AG10803 (cell line): ENCODE measurements at regions not wholly inside any gene's neighbourhood (a gene's known extent, or its start where the extent isn't known, plus 50 kb on each side); places are given as distances from the start of the nearest gene placed in this dataset.

Experiments used
- DNase-seq: peaks from one replicate; pipeline ENCODE4 v3.0.0; 2010; ENCODE audit warnings: low read depth
- H3K4me3 ChIP-seq: 2 replicates; pipeline ENCODE4 v1.5.1; 2011; ENCODE audit warnings: mild to moderate bottlenecking, low read length, control low read depth
- CTCF ChIP-seq: conservative IDR thresholded peaks from 2 replicates; pipeline ENCODE4 v1.5.1; 2011; ENCODE audit warnings: mild to moderate bottlenecking, low read length, control low read depth, inconsistent platforms

DNA sequence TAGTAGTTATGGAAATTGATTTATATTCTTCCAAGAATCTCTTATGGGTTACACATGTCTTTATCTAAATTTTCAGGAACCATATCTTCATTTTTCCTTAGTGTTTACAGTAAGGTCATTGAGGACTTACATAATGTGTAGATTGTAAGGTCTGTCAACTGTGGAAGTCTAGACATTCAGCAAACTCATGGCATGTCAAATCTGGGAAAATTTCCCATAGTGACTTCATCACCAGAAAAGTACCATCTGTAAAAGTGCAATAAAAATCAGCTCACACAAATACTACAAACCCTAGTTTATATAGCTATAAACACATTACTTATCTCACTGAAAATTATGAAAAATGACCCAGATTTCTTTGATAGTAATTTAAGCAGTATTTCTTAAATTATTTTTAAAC is 419.4 kb downstream of the MTRR start:
- H3K4me3 ChIP-seq: no peak overlapping the region
- DNase-seq: no peak
- no peak for TF ChIP-seq CTCF

DNA sequence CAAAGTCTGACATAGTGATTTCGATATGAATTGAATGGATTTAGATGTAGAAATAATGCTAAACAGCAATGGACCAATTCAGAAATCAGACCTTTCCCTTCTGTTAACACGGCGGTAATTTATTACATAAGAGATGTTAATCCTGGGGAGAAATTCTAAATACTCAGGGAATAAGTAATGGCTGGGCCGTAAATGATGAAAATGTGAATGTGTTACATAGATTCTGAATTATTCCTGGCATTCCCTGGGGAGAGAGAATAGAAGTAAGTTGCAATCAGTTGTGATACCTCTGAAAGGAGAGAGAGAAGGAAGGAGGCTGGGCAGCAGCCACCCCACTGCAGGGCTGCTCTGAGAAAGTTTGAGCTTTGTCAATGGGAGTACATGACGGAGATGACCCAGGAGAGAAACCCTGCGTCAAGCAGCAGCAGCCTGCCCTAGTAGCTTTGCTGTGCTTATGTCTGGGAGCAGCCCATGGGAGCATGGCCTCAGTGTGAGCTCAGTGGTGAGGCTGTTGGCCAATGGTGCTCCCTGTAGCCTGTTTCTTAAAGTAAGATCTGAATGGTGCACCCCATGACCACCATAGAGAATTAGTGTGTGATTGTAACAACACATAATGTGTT is 420.1 kb downstream of the MTRR start:
- DNase-seq: no peak
- no peak for TF ChIP-seq CTCF
- no peak overlapping the region for H3K4me3 ChIP-seq

GRCh38 chr5:8289779-8290178 is 420.8 kb downstream of the MTRR start:
- no peak for DNase-seq
- H3K4me3 ChIP-seq: no peak overlapping the region
- no peak for TF ChIP-seq CTCF

- no peak for TF ChIP-seq CTCF
- no peak overlapping the region for H3K4me3 ChIP-seq
- no peak for DNase-seq
These were observed 421.8 kb downstream of the MTRR start for GRCh38 chr5:8290721-8291120.

GRCh38 chr5:8291641-8292040 is 422.7 kb downstream of the MTRR start:
- no peak for TF ChIP-seq CTCF
- no peak overlapping the region for H3K4me3 ChIP-seq
- DNase-seq: no peak

- no peak for DNase-seq
- H3K4me3 ChIP-seq: no peak overlapping the region
- TF ChIP-seq CTCF: no peak
These were observed 426.2 kb downstream of the MTRR start for GRCh38 chr5:8295141-8295540.

GRCh38 chr5:8299716-8300115 is 430.8 kb downstream of the MTRR start:
- TF ChIP-seq CTCF: no peak
- no peak overlapping the region for H3K4me3 ChIP-seq
- no peak for DNase-seq
